Small intestine (tissue), 7 donors: ENCODE measurements at regions not wholly inside any gene's neighbourhood (a gene's known extent, or its start where the extent isn't known, plus 50 kb on each side); places are given as distances from the start of the nearest gene placed in this dataset.

Experiments
- DNase-seq, 2 donors: peaks; one replicate each; pipeline versions ENCODE4 v3.0.0 to v3.0.0-alpha.2; 2013
- FAIRE-seq: peaks from 2 replicates; lab custom pipeline; 2012; peaks lifted over from hg19 to GRCh38; lab: Jason Lieb, UNC
- H3K27ac ChIP-seq, 3 donors: one replicate each; pipeline ENCODE4 v1.5.1; 2013; ENCODE audit warnings: low read length in 2 of 3, mild to moderate bottlenecking in 2 of 3, control low read depth in 1 of 3, inconsistent platforms in 1 of 3, low read depth in 1 of 3, moderate library complexity in 1 of 3
- H3K27me3 ChIP-seq, 3 donors: one replicate each; pipeline ENCODE4 v1.6.1; 2013; ENCODE audit warnings: low read length in 3 of 3, inconsistent platforms in 1 of 3; ENCODE audit not compliant: control insufficient read depth in 3 of 3, insufficient read depth in 3 of 3
- H3K36me3 ChIP-seq, 3 donors: one replicate each; pipeline ENCODE4 v1.6.1; 2013; ENCODE audit warnings: low read length in 3 of 3, inconsistent platforms in 1 of 3, low read depth in 1 of 3, mild to moderate bottlenecking in 1 of 3, moderate library complexity in 1 of 3; ENCODE audit not compliant: control insufficient read depth in 3 of 3, insufficient read depth in 2 of 3
- H3K4me1 ChIP-seq, 3 donors: one replicate each; pipeline ENCODE4 v1.6.1; 2013; ENCODE audit warnings: low read length in 2 of 3, inconsistent platforms in 1 of 3, low read depth in 1 of 3, mild to moderate bottlenecking in 1 of 3, moderate library complexity in 1 of 3; ENCODE audit not compliant: control insufficient read depth in 3 of 3, insufficient read depth in 2 of 3
- H3K4me3 ChIP-seq, 3 donors: one replicate each; pipeline ENCODE4 v1.5.1; 2013; ENCODE audit warnings: low read length in 3 of 3, control low read depth in 1 of 3, inconsistent platforms in 1 of 3, low read depth in 1 of 3, mild to moderate bottlenecking in 1 of 3, moderate library complexity in 1 of 3
- H3K9me3 ChIP-seq, 2 donors: one replicate each; pipeline ENCODE4 v1.6.1; 2013; ENCODE audit warnings: low read depth in 1 of 2, low read length in 1 of 2; ENCODE audit not compliant: control insufficient read depth in 2 of 2, insufficient read depth in 1 of 2
- WGBS, 3 donors: extraction: QIAGEN DNeasy Blood & Tissue Kit; methylation state at CpG; one replicate each; pipeline ENCODE4 v1.1.7; 2013; 5-methylcytosine and 5-hydroxymethylcytosine counted together
- donor health status: healthy with polysubstance abuse.
- donor health status: control.
- donor health status: control.
- donor health status: Bipolar disorder and iron deficiency.
- donor health status: healthy.

DNA sequence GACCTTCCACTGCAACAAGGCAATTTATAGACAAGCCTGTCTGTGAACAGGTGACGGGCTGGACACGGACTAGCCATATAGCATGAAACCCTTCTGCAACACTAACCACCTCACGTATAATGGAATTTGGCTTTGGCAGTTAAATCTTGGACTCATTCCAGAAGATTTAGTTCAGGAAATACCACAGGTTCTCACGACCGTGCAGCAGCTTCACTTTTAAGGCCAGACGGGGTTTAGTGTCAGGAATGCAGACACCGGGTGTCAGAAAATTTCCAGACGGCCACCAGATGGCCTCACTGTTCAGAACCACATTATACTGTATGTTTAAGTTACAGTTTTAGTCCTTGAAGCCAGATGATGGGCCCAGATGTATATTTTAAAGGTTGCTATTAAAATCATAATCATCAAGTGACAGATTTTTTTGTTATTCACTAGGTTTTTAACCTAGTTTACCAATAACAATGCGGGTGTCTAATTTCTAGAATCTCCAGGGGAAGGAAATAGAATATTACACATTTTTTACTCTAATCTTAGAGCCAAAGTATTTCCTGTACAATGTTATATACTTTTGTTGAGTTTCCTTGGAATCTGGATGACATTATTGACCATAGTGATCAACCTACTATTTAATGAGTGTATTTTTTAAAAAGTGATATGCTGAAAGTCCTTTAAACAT lies 90.5 kb upstream of the TMPO start:
- Histone ChIP-seq H3K27ac (no peak overlapping the region), H3K4me1 (peaks cover 0 to 23% (median 5%) of the 10 kb centered on the region in 3 donors), H3K4me3 (peak overlapping the region in 1 of 3 donors; percentile 8), H3K36me3 (no peaks in the 10 kb centered on the region), H3K27me3 (no peaks in the 10 kb centered on the region), H3K9me3 (no peaks in the 10 kb centered on the region)
- DNase-seq (peak; percentile 85), FAIRE-seq (no peak)
- 10 to 19% (median 12%) methylated on average over 9 of the region's 9 CpGs for WGBS, 3 donors

DNA sequence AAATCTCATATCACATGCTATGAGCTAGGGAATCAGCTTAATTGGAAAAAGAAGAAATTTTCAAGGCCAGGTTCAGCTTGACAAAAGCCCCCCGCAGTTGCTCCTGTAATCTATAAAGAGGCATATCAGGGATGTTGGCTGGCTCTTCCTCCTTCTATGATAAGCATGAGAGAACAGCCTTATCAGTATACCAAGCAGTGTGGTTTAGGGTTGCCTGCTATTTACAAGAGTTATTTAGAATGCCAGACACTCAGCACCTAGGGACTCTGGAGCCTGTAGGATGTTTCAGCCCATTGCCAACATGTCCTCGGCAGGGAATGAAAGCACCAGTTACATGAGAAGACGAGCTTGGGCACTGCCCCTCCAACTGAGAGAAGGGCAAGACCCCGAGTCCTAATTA lies 89.5 kb upstream of the TMPO start:
- no peak for FAIRE-seq
- DNase-seq: no peak
- Histone ChIP-seq H3K36me3 (no peaks in the 10 kb centered on the region), H3K27me3 (no peaks in the 10 kb centered on the region), H3K4me3 (no peak overlapping the region), H3K9me3 (no peaks in the 10 kb centered on the region), H3K4me1 (peaks cover 0 to 17% (median 5%) of the 10 kb centered on the region in 3 donors), H3K27ac (no peak overlapping the region)
- 40 to 63% (median 52%) methylated on average over 4 of the region's 4 CpGs for WGBS, 3 donors

DNA sequence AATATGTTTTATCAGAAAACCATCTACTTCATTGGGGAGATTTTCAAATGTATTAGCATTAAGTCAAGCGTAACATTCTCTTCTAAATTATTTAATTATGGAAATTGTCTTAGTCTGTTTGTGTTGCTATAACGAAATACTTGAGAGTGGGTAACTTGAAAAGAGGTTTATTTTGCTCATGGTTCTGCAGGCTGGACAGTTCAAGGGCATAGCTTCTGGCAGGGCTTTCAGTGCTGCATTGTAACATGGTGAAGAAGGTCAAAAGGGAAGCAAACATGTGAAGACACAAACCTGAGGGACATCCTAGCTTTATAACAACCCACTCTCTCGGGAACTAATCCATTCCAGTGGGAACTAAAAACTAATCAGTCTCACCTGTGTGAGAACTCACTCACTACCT lies 84.3 kb upstream of the TMPO start:
- FAIRE-seq: no peak
- H3K4me1 ChIP-seq: no peaks in the 10 kb centered on the region
- no peak overlapping the region for H3K27ac ChIP-seq
- DNase-seq: no peak
- no peaks in the 10 kb centered on the region for H3K27me3 ChIP-seq
- 86 to 89% (median 88%) methylated on average over 3 of the region's 3 CpGs for WGBS, 3 donors
- no peaks in the 10 kb centered on the region for H3K36me3 ChIP-seq
- peaks cover 0 to 7% of the 10 kb centered on the region in 2 donors for H3K9me3 ChIP-seq
- no peak overlapping the region for H3K4me3 ChIP-seq

DNA sequence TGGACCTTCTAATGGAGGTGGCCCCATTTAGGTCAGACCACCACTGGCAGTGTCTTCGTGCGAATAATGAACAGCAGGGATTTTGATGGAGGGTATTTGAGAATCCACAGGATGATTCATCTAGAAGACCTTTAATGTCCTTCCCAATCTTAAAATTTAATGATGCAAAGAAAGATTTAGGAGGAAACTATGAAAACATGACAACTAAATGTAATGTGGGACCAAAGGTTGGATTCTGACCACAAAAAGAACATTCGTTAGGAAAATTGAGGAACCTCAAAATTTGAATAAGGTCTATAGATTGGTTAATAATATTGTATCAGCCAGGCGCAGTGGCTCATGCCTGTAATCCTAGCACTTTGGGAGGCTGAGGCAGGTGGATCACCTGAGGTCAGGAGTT lies 78.2 kb upstream of the TMPO start:
- FAIRE-seq (no peak), DNase-seq (no peak)
- peaks cover 0 to 3% (median 0%) of the 10 kb centered on the region in 3 donors for H3K27me3 ChIP-seq
- H3K4me3 ChIP-seq: no peak overlapping the region
- WGBS, 3 donors: 90 to 97% (median 92%) methylated on average over 4 of the region's 4 CpGs
- H3K9me3 ChIP-seq: peaks cover 0 to 3% of the 10 kb centered on the region in 2 donors
- no peaks in the 10 kb centered on the region for H3K4me1 ChIP-seq
- no peak overlapping the region for H3K27ac ChIP-seq
- H3K36me3 ChIP-seq: no peaks in the 10 kb centered on the region

DNA sequence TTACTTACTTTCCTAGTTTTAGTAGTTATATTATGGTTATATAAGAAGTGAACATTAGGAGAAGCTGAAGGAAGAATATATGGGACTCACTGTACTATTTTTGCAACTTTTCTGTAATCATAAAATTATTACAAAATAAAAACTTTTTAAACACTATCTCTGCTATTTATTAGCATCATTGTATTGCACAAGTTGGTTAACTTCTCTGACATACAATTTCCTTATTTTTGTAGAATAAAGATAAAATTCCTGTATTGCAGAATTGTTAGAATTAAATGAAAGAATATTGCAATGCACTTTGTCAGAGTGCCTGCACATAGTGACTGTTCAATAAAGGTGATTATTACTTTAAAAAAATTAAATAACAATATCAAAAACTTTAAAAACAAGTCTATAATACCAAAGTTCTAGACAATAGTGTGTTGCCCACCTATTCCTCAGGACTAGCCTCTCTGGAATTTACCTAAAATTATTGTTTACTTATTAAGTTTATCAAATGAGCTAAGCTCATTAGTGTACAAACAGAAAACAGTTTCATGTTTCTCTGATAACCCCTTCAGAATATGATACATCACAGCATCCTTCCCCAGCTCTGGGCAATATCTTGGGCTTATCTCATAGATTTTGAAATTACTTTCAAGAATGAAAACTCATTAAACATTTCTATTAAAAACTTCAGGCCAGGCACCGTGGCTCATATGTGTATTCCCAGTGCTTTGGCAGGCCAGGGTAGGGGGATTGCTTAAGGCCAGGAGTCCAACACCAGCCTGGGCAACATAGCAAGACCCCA lies 77.4 kb upstream of the TMPO start:
- Histone ChIP-seq H3K4me3 (no peak overlapping the region), H3K27me3 (peaks cover 0 to 3% (median under 1%) of the 10 kb centered on the region in 3 donors), H3K36me3 (no peaks in the 10 kb centered on the region), H3K27ac (no peak overlapping the region), H3K9me3 (peaks cover 0 to 3% of the 10 kb centered on the region in 2 donors), H3K4me1 (no peaks in the 10 kb centered on the region)
- 74 to 85% (median 80%) methylated on average over 1 of the region's 1 CpG for WGBS, 3 donors
- DNase-seq (no peak), FAIRE-seq (no peak)

DNA sequence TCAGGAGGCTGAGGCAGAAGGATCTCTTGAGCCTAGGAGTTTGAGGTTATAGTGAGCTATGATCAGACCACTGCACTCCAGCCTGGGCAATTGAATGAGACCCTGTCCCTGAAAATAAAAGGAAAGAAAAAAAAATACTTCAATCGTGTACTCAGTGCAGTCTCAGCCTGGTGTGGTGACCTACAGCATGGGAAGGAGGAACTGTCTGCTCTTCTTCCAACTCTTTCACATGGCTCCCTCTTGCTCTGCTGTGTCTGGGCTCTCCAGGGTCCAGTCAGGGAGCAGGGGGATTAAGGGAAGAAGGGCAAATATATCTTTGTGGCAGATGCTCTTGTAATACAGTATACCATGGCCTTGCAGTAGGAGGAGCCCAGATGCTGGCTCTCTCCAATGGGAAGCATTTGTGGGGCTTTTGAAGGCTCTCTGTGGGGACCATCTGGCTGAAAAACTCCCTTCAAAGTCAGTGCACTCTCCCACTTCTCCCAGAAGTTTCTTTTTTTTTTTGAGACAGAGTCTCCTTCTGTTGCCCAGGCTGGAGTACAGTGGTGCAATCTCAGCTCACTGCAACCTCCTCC lies 76.6 kb upstream of the TMPO start:
- no peaks in the 10 kb centered on the region for H3K4me1 ChIP-seq
- peaks cover 0 to 3% of the 10 kb centered on the region in 2 donors for H3K9me3 ChIP-seq
- H3K27me3 ChIP-seq: peaks cover 0 to 3% (median 1%) of the 10 kb centered on the region in 3 donors
- FAIRE-seq (no peak), DNase-seq (no peak)
- no peaks in the 10 kb centered on the region for H3K36me3 ChIP-seq
- 33 to 56% (median 48%) methylated on average over 1 of the region's 1 CpG for WGBS, 3 donors
- H3K4me3 ChIP-seq: no peak overlapping the region
- H3K27ac ChIP-seq: no peak overlapping the region

DNA sequence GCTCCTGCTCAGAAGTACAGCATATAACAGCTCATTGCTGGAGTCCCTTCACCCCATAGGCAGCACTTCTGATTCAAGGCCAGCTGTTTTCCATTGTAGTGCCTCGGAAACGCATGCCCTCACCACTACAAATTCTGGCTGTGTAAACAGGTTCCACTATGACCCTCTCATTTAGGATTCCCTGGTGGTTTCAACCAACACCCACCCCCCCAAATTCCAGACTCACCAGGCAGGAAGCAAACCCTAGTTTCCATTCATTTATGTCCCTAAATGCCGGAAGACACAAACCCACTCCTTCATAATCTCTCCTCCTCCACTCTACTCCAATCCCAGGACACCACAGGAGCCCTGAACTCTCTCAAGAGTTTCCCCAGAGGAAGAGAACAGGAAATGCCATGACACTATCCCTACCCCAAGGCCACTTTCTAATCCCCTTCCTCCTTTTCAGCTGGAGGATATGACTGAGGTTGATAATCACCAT lies 75.9 kb upstream of the TMPO start:
- no peak for FAIRE-seq
- H3K27ac ChIP-seq: peak overlapping the region in 1 of 3 donors; percentile 63
- H3K4me1 ChIP-seq: no peaks in the 10 kb centered on the region
- no peak for DNase-seq
- peaks cover 0 to 3% of the 10 kb centered on the region in 2 donors for H3K9me3 ChIP-seq
- 58 to 90% (median 77%) methylated on average over 3 of the region's 3 CpGs for WGBS, 3 donors
- no peaks in the 10 kb centered on the region for H3K36me3 ChIP-seq
- H3K4me3 ChIP-seq: no peak overlapping the region
- peaks cover 0 to 3% (median 1%) of the 10 kb centered on the region in 3 donors for H3K27me3 ChIP-seq

DNA sequence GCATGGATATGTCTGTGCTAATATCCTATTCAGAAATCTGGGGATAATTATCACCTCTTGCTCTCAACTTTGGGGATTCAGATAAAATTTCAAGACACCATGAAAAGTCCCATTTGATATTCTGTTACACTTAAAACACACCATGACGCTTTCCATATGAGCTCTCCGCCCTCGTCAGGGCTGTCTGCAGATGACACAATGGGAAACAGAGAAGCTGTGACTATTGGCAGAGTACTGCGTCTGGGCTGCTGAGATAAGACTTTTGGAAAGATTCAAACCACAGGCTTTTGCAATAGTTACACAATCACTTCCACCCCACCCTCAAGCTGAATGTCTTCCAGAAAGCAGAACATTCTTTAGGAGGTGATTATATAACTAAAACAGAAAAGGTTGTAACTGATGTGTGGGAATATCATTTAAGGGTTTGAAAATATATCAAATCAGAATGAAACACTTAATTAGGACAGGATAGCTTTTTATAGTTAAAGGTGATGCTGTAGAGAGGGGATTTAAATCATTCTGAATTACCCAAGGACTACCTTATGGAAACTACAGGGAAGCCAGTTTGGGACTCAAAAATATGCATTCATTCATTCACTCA lies 75.3 kb upstream of the TMPO start:
- WGBS, 3 donors: 25 to 50% (median 38%) methylated on average over 4 of the region's 4 CpGs
- H3K27ac ChIP-seq: peak overlapping the region in 1 of 3 donors; percentile 49
- no peaks in the 10 kb centered on the region for H3K4me1 ChIP-seq
- peaks cover 0 to 3% of the 10 kb centered on the region in 2 donors for H3K9me3 ChIP-seq
- no peak overlapping the region for H3K4me3 ChIP-seq
- H3K36me3 ChIP-seq: no peaks in the 10 kb centered on the region
- DNase-seq (no peak), FAIRE-seq (no peak)
- H3K27me3 ChIP-seq: peaks cover 0 to 3% (median 1%) of the 10 kb centered on the region in 3 donors
